ENCODE measurements at regions not wholly inside any gene's neighbourhood (a gene's known extent, or its start where the extent isn't known, plus 50 kb on each side); places are given as distances from the start of the nearest gene placed in this dataset.

DNA sequence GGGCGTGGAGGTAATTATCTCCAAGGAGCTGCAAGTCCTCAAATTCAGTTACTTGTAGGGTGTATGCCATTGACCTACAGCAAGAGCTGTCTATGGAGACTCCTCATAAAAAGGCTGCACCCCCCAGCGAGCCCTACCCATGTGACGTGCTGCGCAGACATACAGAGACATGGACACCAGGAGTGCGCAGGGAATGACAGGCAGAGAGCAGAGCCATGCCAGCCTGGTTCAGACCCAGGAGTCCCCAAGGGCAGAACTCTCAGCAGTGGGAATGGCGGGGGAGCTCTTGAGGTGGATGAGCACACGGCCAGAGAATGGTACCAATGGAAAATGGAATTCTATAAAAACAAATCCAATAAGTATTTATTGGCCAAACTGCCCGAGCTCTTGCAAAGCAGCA lies 310.1 kb downstream of the MYCN start:
- no peak for DNase-seq (ENCODE audit: low read depth in 4 of 4, low spot score in 3 of 4)

- DNase-seq (ENCODE audit: low read depth in 4 of 4, low spot score in 3 of 4) = no peak
Measured at GRCh38 chr2:16250056-16250425, 309.7 kb downstream of the MYCN start.

GRCh38 chr2:16249246-16250055 lies 309.1 kb downstream of the MYCN start:
- no peak for DNase-seq (ENCODE audit: low read depth in 4 of 4, low spot score in 3 of 4)

- DNase-seq (ENCODE audit: low read depth in 4 of 4, low spot score in 3 of 4) = no peak
Measured at GRCh38 chr2:16248571-16249105, 308.3 kb downstream of the MYCN start.

GRCh38 chr2:16247326-16248122 lies 307.2 kb downstream of the MYCN start:
- no peak for DNase-seq (ENCODE audit: low read depth in 4 of 4, low spot score in 3 of 4)

- no peak for DNase-seq (ENCODE audit: low read depth in 4 of 4, low spot score in 3 of 4)
Measured at GRCh38 chr2:16246911-16247310, 306.6 kb downstream of the MYCN start.

- DNase-seq (ENCODE audit: low read depth in 4 of 4, low spot score in 3 of 4) = no peak
Measured at GRCh38 chr2:16246281-16246850, 306.0 kb downstream of the MYCN start.

- no peak for DNase-seq (ENCODE audit: low read depth in 4 of 4, low spot score in 3 of 4)
Measured at GRCh38 chr2:16245481-16246054, 305.2 kb downstream of the MYCN start.

GRCh38 chr2:16244966-16245320 lies 304.6 kb downstream of the MYCN start:
- no peak for DNase-seq (ENCODE audit: low read depth in 4 of 4, low spot score in 3 of 4)

DNA sequence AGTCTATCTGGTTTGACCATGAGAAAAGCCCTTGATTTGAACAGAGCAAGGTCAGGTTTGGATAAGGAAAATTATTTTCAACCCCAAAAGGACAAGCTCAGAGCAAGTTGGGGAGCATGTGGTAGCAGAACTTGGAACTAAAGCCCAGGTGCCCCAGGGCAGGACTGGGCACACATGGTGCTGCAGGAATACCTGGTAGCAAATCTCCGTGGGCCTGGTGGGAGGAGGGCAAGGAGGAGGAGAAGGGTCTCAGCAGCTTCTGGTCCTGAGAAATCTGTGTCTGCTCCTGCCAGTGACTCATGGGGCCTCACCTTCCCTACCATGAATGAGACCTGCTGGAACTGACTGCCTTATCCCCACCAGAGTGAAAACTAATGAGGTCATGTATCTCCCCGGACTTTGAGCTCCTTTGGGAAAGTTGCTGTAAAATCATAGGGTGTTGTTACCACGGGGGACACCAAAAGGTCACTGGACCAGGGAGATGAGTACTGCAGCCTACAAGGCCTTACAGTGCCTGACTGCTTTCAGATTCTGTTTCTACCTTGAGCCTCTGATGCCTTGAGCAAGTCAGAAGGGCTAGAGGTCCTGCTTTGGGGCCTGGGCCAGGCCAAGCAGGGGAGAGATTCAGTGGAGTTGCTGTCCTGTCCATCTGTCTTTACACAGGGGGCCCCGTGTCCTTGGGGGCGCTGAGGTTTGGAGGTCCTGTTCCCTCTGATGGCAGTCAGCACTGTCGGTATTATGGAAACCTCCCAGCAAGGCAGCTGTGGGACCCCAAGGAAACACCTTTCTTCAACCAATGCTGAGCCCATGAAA lies 304.0 kb downstream of the MYCN start:
- DNase-seq (ENCODE audit: low read depth in 4 of 4, low spot score in 3 of 4) = no peak

- no peak for DNase-seq (ENCODE audit: low read depth in 4 of 4, low spot score in 3 of 4)
Measured at GRCh38 chr2:16243411-16243996, 303.2 kb downstream of the MYCN start.

GRCh38 chr2:16242906-16243305 lies 302.6 kb downstream of the MYCN start:
- no peak for DNase-seq (ENCODE audit: low read depth in 4 of 4, low spot score in 3 of 4)

DNA sequence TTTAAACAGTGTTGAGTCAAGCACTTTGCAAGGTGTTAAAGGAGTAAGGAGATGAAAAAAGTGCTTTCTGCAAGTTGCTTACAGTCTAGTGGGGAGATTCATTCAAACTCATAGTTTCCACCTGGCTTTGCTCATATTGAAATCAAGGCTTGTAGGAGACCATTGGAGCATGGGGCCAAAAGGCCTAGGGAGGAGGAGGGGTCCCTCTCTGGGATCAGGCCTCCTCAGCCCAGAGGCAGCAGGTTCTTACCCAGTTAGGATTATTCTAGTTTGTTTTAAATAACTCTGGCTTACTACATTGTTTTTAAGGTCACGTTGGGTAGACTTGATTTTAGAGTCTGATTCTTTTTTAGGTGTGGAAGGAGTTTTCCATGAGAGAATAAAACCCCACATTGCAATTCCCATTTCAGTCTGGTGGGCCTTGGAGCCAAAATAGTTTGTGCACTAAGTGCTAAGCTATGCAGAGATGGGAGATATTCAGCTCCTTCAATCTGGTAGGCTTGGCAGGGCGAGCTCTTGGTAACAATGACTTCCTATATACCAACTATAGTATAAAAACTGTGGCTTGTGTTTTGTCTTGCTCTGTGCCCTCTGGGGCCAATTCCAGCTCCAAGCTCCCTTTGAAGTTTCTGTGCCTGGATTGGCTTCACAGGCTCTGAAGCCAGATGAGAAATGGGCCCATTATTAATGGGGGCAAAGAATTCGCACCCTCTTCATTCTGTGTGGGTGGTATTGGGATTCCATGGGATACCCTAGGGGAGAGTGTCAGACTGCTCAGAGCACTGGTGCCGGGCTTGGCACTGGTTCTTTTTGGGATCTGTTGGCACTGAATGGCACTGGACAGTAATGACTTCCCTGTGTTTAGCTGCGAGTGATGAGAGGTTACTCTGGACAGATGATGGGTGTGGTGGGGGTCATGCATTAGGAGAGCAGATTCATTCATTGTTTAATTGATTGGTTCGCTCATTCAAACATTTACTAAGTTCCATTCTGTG lies 301.1 kb downstream of the MYCN start:
- DNase-seq (ENCODE audit: low read depth in 4 of 4, low spot score in 3 of 4) = no peak

GRCh38 chr2:16240402-16240801 lies 300.1 kb downstream of the MYCN start:
- no peak for DNase-seq (ENCODE audit: low read depth in 4 of 4, low spot score in 3 of 4)

DNA sequence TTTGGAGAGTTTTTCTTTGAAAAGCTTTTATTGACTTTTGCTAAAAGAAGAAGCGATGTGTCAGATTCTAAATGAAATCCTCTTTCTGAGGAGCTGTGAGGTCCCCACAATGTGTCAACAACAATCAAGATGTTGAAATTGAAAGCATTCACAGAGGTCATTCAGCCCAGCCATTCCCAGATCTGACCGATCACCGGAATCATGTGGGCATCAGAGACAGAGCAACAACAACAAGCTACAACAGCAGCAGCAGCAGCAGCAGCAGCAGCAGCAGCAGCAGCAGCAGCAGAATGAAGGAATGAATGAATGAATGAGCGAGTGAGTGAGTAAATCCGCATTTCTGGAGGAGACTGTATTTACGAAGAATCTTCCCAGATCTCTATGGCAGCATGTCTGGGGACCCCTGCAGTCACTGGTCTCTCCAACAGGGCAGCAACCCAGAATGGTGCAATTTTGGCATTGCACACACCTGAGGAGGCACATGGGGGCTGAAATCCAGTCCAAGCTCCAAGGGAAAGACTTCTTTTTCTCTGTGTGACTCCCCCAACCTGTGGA lies 299.0 kb downstream of the MYCN start:
- no peak for DNase-seq (ENCODE audit: low read depth in 4 of 4, low spot score in 3 of 4)

DNA sequence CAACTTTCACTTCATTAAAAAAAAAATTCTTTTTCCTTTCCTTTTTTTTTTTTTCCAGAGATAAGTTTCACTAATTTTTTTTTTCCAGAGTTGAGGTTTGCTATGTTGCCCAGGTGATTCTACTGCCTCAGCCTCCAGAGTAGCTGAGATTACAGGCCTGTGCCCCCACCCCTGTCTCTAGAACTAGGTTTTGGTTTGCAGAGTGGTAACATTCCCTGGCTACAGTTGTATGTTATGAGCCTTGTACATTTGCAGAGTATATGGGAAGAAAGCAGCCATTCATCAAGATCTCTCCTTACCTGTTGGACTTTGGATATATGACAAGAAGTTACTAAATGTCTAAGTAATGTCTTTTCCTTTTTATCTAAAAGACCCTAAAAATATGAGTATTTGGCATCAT lies 298.4 kb downstream of the MYCN start:
- DNase-seq (ENCODE audit: low read depth in 4 of 4, low spot score in 3 of 4) = no peak

GRCh38 chr2:16238001-16238761 lies 297.8 kb downstream of the MYCN start:
- DNase-seq (ENCODE audit: low read depth in 4 of 4, low spot score in 3 of 4) = no peak

DNA sequence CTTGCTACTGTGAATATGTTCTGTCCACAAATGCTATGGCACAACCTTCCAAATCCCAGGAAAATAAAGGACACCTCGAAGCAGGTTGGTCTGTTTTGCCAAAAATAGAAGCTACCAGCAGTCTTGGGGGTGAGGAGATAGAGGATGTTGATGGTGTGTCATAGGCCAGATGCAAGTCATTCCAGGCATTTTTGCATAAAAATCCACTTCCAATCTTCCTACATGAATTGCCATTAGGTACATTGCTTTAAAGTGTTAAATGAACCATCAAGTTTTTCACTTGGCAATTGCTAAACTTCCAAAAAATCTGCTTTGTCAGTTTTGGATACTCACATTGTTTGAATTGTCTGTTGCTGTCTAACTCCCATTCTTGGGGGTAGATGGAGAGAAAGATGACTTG lies 295.4 kb downstream of the MYCN start:
- DNase-seq (ENCODE audit: low read depth in 4 of 4, low spot score in 3 of 4) = no peak
